Panc1 (cell line): ENCODE measurements at regions not wholly inside any gene's neighbourhood (a gene's known extent, or its start where the extent isn't known, plus 50 kb on each side); places are given as distances from the start of the nearest gene placed in this dataset.

Source experiments
- ATAC-seq: fragments of 200-7000 bp; cut with Tn5 transposase; 2 replicates; pipeline ENCODE4 v1.9.1; 2020; ENCODE audit warnings: mild to moderate bottlenecking, moderate library complexity
- BruUV-seq: library from RNA; stranded (reverse); fragments of 400-500 nt; replicated peaks from 2 replicates; lab custom pipeline; 2021; lab: Mats Ljungman, UMichigan
- CTCF ChIA-PET: fragments of 300-600 bp; sonication (Branson Sonifier 250); formaldehyde crosslinking; loops from one replicate; lab custom pipeline; 2022; ENCODE audit warnings: antibody characterized with exemption; lab: Charles Lee
- POLR2A ChIA-PET: fragments of 300-600 bp; sonication (Branson Sonifier 250); formaldehyde crosslinking; loops from one replicate; lab custom pipeline; 2022; ENCODE audit warnings: antibody characterized with exemption; lab: Charles Lee
- DNase-seq: peaks from one replicate; pipeline ENCODE4 v3.0.0-alpha.2; 2010; ENCODE audit warnings: low read depth, low spot score
- H3K27ac ChIP-seq: 2 replicates; pipeline ENCODE4 v1.5.1; 2011; ENCODE audit warnings: mild to moderate bottlenecking, low read length, inconsistent platforms
- H3K27me3 ChIP-seq: fragments of 200-500 bp; sonication (Bioruptor generic); 2 replicates; pipeline ENCODE4 v1.6.0; 2014; ENCODE audit warnings: low read length, inconsistent platforms; ENCODE audit not compliant: control insufficient read depth, insufficient read depth
- H3K36me3 ChIP-seq: fragments of 200-500 bp; sonication (Bioruptor generic); 2 replicates; pipeline ENCODE4 v1.5.1; 2014; ENCODE audit warnings: inconsistent platforms, mild to moderate bottlenecking, low read length, moderate library complexity; ENCODE audit not compliant: control insufficient read depth, insufficient read depth
- H3K4me1 ChIP-seq: 2 replicates; pipeline ENCODE4 v1.5.1; 2011; ENCODE audit warnings: inconsistent platforms, mild to moderate bottlenecking, low read length, moderate library complexity; ENCODE audit not compliant: control insufficient read depth, insufficient read depth
- H3K4me3 ChIP-seq, 2 experiments: 2 replicates each; pipeline ENCODE4 v1.5.1; 2011 to 2012; ENCODE audit warnings: low read depth in 2 of 2, low read length in 2 of 2, mild to moderate bottlenecking in 2 of 2, inconsistent platforms in 1 of 2, moderate library complexity in 1 of 2
- H3K9me3 ChIP-seq: fragments of 200-500 bp; sonication (Bioruptor generic); 2 replicates; pipeline ENCODE4 v1.5.1; 2014; ENCODE audit warnings: low read depth, mild to moderate bottlenecking, inconsistent platforms, low read length, moderate library complexity; ENCODE audit not compliant: control insufficient read depth, insufficient read depth
- CTCF ChIP-seq: fragments of 450-650 bp; IDR thresholded peaks from 2 replicates; pipeline ENCODE4 v1.5.1; 2017; ENCODE audit warnings: mild to moderate bottlenecking
- POLR2AphosphoS5 ChIP-seq: IDR thresholded peaks from 2 replicates; pipeline ENCODE4 v1.6.1; 2012; ENCODE audit warnings: mild to moderate bottlenecking, low read depth, low read length, moderate library complexity
- REST ChIP-seq, 2 experiments: IDR thresholded peaks; 2 replicates each; pipeline ENCODE4 v1.6.1; 2011 to 2012; ENCODE audit warnings: low read depth in 2 of 2, control low read depth in 1 of 2, low read length in 1 of 2, mild to moderate bottlenecking in 1 of 2, moderate library complexity in 1 of 2; ENCODE audit not compliant: insufficient read depth in 1 of 2
- SIN3A ChIP-seq: IDR thresholded peaks from 2 replicates; pipeline ENCODE4 v1.6.1; 2012; ENCODE audit warnings: low read depth, mild to moderate bottlenecking, low read length, moderate library complexity, borderline replicate concordance; ENCODE audit not compliant: insufficient read depth
- TCF7L2 ChIP-seq: IDR thresholded peaks from 2 replicates; pipeline ENCODE4 v1.6.1; 2011; ENCODE audit warnings: mild to moderate bottlenecking, low read depth, low read length, inconsistent platforms
- in situ Hi-C: cut with HindIII; loops from 2 replicates; pipeline ENCODE4 v1.10.0; 2016; ENCODE audit warnings: low sequenced_read_pairs, low pct_unique_long_range_greater_than_20kb
- intact Hi-C: fragments of 100-400 bp; cut with micrococcal nuclease; formaldehyde crosslinking; loops from one replicate; pipeline ENCODE4 v1.10.0; 2022; ENCODE audit not compliant: unreplicated experiment

- no peak for ATAC-seq
- Histone ChIP-seq H3K36me3 (no peaks in the 10 kb centered on the region), H3K27me3 (no peaks in the 10 kb centered on the region), H3K9me3 (no peaks in the 10 kb centered on the region), H3K27ac (no peak overlapping the region), H3K4me1 (no peaks in the 10 kb centered on the region), H3K4me3 (no peak overlapping the region)
- no TSS peak for BruUV-seq
- DNase-seq = no peak
- POLR2A ChIA-PET = no interaction called here
- in situ Hi-C loops (no loop called here), intact Hi-C loops (no loop called here)
- TF ChIP-seq TCF7L2 = no peak
- CTCF ChIA-PET = no interaction called here
Measured at GRCh38 chr3:83074485-83074884, 1313.0 kb upstream of the GBE1 start.

- intact Hi-C loops (no loop called here), in situ Hi-C loops (no loop called here)
- no peaks in the 10 kb centered on the region for H3K9me3 ChIP-seq
- H3K27ac ChIP-seq = no peak overlapping the region
- no peak for TF ChIP-seq REST (IDR thresholded peaks at IDR 0.05; ENCODE audit: insufficient read depth in 1 of 2, low read depth in 2 of 2, low read length in 1 of 2)
- no peak for TF ChIP-seq CTCF
- no peak for TF ChIP-seq SIN3A
- TF ChIP-seq POLR2AphosphoS5 = no peak
- TF ChIP-seq TCF7L2 = no peak
- no peaks in the 10 kb centered on the region for H3K27me3 ChIP-seq
- ATAC-seq = no peak
- ChIA-PET CTCF (no interaction called here), POLR2A (no interaction called here)
- DNase-seq = no peak
- no peaks in the 10 kb centered on the region for H3K36me3 ChIP-seq
- H3K4me1 ChIP-seq = no peaks in the 10 kb centered on the region
- no TSS peak for BruUV-seq
- no peak overlapping the region for H3K4me3 ChIP-seq
Measured at GRCh38 chr3:83065851-83066460, 1304.5 kb upstream of the GBE1 start.

- Histone ChIP-seq H3K27ac (no peak overlapping the region), H3K4me3 (no peak overlapping the region), H3K36me3 (no peaks in the 10 kb centered on the region), H3K27me3 (no peaks in the 10 kb centered on the region), H3K9me3 (no peaks in the 10 kb centered on the region), H3K4me1 (no peaks in the 10 kb centered on the region)
- in situ Hi-C loops (no loop called here), intact Hi-C loops (no loop called here)
- ChIA-PET POLR2A (no interaction called here), CTCF (no interaction called here)
- DNase-seq (no peak), ATAC-seq (no peak)
- no TSS peak for BruUV-seq
- no peak for TF ChIP-seq CTCF
- no peak for TF ChIP-seq SIN3A
- no peak for TF ChIP-seq POLR2AphosphoS5
- no peak for TF ChIP-seq TCF7L2
- no peak for TF ChIP-seq REST (IDR thresholded peaks at IDR 0.05; ENCODE audit: insufficient read depth in 1 of 2, low read depth in 2 of 2, low read length in 1 of 2)
Measured at GRCh38 chr3:83063446-83063845, 1302.0 kb upstream of the GBE1 start.
